ENCODE measurements at regions not wholly inside any gene's neighbourhood (a gene's known extent, or its start where the extent isn't known, plus 50 kb on each side); places are given as distances from the start of the nearest gene placed in this dataset.

DNA sequence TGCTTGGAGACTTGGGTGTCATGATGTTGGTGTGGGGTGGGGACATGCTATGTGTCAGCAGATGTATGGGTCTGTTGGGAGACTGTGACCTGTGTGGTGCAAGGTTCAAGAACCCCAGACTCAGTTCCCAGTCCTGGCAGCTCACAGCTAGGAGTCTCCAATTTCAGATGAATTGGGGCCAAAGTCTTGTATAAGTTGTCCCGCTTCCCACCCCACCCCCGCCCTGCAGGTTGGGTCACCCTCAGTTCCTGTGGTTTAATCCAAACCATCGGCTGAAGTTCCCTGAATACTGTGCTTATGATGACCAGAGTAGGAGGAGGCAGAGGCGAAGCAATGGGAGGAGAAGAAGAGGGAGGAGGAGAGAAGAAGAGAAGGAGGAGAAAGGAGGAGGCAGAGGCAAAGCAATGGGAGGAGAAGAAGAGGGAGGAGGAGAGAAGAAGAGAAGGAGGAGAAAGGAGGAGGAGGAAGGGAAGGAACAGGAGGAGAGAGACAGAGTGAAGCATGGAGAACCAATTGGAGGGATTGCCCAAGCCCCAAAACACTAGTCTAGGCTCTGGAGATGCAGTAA lies 112.6 kb downstream of the EFNB1 start:
- TF ChIP-seq, protein P1, sequence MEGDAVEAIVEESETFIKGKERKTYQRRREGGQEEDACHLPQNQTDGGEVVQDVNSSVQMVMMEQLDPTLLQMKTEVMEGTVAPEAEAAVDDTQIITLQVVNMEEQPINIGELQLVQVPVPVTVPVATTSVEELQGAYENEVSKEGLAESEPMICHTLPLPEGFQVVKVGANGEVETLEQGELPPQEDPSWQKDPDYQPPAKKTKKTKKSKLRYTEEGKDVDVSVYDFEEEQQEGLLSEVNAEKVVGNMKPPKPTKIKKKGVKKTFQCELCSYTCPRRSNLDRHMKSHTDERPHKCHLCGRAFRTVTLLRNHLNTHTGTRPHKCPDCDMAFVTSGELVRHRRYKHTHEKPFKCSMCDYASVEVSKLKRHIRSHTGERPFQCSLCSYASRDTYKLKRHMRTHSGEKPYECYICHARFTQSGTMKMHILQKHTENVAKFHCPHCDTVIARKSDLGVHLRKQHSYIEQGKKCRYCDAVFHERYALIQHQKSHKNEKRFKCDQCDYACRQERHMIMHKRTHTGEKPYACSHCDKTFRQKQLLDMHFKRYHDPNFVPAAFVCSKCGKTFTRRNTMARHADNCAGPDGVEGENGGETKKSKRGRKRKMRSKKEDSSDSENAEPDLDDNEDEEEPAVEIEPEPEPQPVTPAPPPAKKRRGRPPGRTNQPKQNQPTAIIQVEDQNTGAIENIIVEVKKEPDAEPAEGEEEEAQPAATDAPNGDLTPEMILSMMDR (IDR thresholded peaks at IDR 0.05; ENCODE audit: low read depth, low read length) = no peak
- DNase-seq (ENCODE audit: low read depth, low spot score) = peak; percentile 17
- in situ Hi-C loops (cut with HindIII; ENCODE audit: low sequenced_read_pairs) = no loop called here
- H3K4me3 ChIP-seq (ENCODE audit: low read depth, low read length) = no peak overlapping the region

DNA sequence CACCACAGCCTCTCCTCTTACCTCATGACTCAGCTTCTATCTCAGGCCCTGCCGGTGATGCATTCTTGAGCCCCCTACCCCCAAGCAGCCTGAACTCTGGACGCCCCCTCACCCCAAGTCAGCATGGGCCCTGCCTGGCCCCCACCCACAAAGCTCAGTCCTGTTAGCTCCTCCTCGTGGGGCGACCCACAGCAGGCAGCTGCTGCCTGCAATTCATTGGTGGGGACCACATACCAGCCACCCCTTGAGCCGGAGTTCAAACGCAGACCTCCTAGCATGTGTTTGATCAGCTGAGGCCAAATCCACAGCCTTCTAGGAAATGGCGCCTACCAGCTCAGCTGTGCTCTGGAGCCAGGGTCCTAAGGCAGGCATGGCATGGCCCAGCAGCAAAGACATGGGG lies 111.8 kb downstream of the EFNB1 start:
- no peak overlapping the region for H3K4me3 ChIP-seq (ENCODE audit: low read depth, low read length)
- in situ Hi-C loops (cut with HindIII; ENCODE audit: low sequenced_read_pairs) = no loop called here
- TF ChIP-seq, protein P1 (IDR thresholded peaks at IDR 0.05; ENCODE audit: low read depth, low read length) = no peak

DNA sequence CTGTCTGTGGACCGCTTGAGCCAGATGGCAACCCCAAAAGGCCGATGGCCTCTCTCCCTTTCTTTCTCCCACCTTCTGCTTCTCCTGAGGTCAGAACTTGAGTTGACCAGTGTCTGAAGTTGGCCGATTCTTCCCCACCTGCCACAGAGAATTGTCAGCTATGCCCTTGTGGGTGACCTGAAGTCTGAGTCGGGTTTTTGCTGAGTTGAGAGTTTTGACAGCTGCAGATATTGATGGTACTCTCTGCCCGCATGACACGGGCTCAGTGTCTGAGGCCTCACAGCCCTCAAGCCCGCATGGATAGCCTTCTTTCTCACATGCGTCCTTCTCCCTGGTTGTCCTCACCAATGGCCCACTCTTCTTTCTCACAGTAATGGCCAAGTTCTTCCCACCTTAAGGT lies 111.0 kb downstream of the EFNB1 start:
- no peak overlapping the region for H3K4me3 ChIP-seq (ENCODE audit: low read depth, low read length)
- TF ChIP-seq, protein P1 (IDR thresholded peaks at IDR 0.05; ENCODE audit: low read depth, low read length) = no peak
- DNase-seq (ENCODE audit: low read depth, low spot score) = no peak
- in situ Hi-C loops (cut with HindIII; ENCODE audit: low sequenced_read_pairs) = no loop called here

More for the DNA sequence above, 111.8 kb downstream of the EFNB1 start:
- peak; percentile 27 for DNase-seq (ENCODE audit: low read depth, low spot score)

DNA sequence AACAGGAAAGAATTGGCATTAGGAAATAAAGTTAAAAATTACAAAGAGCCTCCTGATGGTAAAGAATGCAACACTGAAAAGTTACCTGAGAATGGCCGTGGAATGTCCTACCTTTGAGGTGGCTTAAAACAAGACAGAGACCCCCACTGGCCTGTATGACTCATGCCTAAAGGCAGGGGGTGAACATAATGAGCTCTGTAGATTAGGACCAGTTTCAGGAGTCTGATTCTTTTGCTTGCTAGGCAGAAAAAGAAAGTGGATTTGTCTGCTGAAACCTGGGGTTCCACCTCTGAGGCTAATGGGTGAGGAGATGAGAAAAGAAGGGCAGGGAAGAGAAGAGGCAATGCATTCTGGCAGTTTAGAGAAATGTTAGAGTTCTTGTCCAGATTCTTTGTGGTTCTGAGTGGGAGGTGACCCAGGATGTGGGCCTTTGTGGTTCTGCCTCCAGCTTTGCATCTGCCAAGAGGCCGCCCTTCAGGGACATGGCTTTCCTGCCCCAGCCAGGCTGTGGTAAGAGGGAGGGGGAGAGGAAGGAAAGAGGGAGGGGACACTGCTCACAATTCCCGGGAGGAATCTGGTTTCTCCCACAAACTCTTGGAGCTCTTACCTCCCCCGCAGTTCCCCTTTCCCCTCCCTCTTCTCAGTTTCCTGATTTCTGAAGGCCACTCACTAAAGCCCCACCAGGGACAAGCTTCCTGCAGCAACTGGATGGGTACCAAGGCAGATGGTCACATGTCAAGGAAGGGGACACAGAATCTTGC lies 109.6 kb downstream of the EFNB1 start:
- H3K4me3 ChIP-seq (ENCODE audit: low read depth, low read length) = no peak overlapping the region
- TF ChIP-seq, protein P1 (IDR thresholded peaks at IDR 0.05; ENCODE audit: low read depth, low read length) = no peak
- peak; percentile 46 for DNase-seq (ENCODE audit: low read depth, low spot score)
- in situ Hi-C loops (cut with HindIII; ENCODE audit: low sequenced_read_pairs) = no loop called here

DNA sequence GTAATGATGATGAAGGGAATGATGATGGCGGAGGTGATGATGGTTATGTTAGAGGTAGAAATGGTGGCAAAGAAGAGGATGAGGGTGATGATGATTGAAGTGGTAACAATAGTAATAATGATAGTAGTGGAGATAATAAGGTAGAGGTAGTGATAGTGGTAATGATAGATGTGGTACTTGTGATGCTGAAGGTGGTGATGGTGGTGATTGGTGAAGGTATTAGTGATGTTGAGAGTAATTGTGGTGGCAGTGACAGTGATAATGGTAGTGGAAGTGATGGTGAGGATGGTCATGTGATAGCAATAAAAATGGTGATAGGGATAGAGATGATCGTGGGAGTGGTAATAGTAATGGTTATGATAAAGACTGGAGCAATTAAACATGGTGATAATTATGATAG lies 108.8 kb downstream of the EFNB1 start:
- DNase-seq (ENCODE audit: low read depth, low spot score) = no peak
- in situ Hi-C loops (cut with HindIII; ENCODE audit: low sequenced_read_pairs) = no loop called here
- no peak overlapping the region for H3K4me3 ChIP-seq (ENCODE audit: low read depth, low read length)
- TF ChIP-seq, protein P1 (IDR thresholded peaks at IDR 0.05; ENCODE audit: low read depth, low read length) = no peak

DNA sequence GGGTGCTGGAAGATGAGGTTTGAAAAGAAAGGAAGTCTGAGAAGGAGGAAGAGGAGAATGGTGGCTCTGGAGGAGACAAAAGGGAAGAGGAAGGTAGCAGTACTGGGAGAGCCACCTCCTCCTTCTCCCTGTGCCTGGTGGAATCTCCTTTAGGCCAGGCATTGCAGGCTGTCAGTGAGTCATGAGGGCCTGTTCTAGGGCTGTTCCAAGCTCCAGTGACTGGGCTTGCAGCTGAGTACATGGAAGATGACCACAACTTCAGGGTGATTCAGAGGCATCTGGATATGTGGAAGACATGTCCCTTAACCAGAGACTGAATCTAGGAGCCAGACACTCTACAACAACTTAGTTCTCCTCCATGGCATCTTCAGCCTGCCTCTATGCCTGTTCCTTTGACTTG lies 107.8 kb downstream of the EFNB1 start:
- in situ Hi-C loops (cut with HindIII; ENCODE audit: low sequenced_read_pairs) = no loop called here
- H3K4me3 ChIP-seq (ENCODE audit: low read depth, low read length) = no peak overlapping the region
- TF ChIP-seq, protein P1 (IDR thresholded peaks at IDR 0.05; ENCODE audit: low read depth, low read length) = no peak
- DNase-seq (ENCODE audit: low read depth, low spot score) = peak; percentile 78

All from astrocyte of the spinal cord (primary cell).